Neural progenitor cell (in vitro differentiated cells): ENCODE measurements at regions not wholly inside any gene's neighbourhood (a gene's known extent, or its start where the extent isn't known, plus 50 kb on each side); places are given as distances from the start of the nearest gene placed in this dataset. TPM values are rescaled to one million over a fixed set of nuclear protein-coding genes. Genes with fewer than 3 reads are reported as not detected.

Experiments
- small RNA-seq: library from RNA; depleted of rRNA; stranded (forward); fragments of <200 nt; gene quantifications from one replicate; pipeline ENCODE3, GENCODE V24; 2015

Small RNA genes in the stretch of these regions (small RNA-seq; reads per million reads assigned to genes)
- gene AL356010.1 = not detected
- gene AL590135.1 = not detected
- not detected for gene RNU6-725P
